ENCODE measurements at regions not wholly inside any gene's neighbourhood (a gene's known extent, or its start where the extent isn't known, plus 50 kb on each side); places are given as distances from the start of the nearest gene placed in this dataset.

GRCh38 chr21:38597421-38597820 is 99.1 kb upstream of the ERG start:
- Histone ChIP-seq H3K4me1 (ENCODE audit: control insufficient read depth, extremely low read depth, insufficient read depth, low read length) (no peaks in the 10 kb centered on the region), H4K20me1 (ENCODE audit: control insufficient read depth, extremely low read depth, insufficient read depth, low read length) (no peaks in the 10 kb centered on the region), H3K27me3 (ENCODE audit: control insufficient read depth, insufficient read depth, low read length) (peaks cover 3% of the 10 kb centered on the region), H2AFZ (ENCODE audit: low read length) (no peak overlapping the region), H3K9ac (ENCODE audit: insufficient read depth, low read length) (no peak overlapping the region), H3K27ac (ENCODE audit: insufficient read depth, low read length) (no peak overlapping the region), H3K4me3 (replicated peaks in 1 of 4; ENCODE audit: control extremely low read depth in 1 of 4, insufficient read depth in 1 of 4, low read depth in 3 of 4, low read length in 4 of 4) (no peak overlapping the region), H3K4me2 (ENCODE audit: extremely low read depth, insufficient read depth, low read length) (no peak overlapping the region), H3K36me3 (ENCODE audit: control insufficient read depth, insufficient read depth, low read length) (no peaks in the 10 kb centered on the region), H3K9me3 (ENCODE audit: control insufficient read depth, insufficient read depth, low read depth, low read length) (no peaks in the 10 kb centered on the region), H3K79me2 (ENCODE audit: control insufficient read depth, insufficient read depth, low read length) (no peaks in the 10 kb centered on the region)
- DNase-seq (ENCODE audit: low read depth in 2 of 2) = peak in 1 of 2 donors; percentile 3
- TF ChIP-seq EZH2 (IDR thresholded peaks at IDR 0.05; ENCODE audit: low read length, missing control alignments) (no peak), CTCF (conservative IDR thresholded peaks at IDR 0.05 in 1 of 2, IDR thresholded peaks at IDR 0.05 in 1 of 2; ENCODE audit: low read depth in 1 of 2, low read length in 2 of 2) (no peak)

- H3K79me2 ChIP-seq (ENCODE audit: control insufficient read depth, insufficient read depth, low read length) = no peaks in the 10 kb centered on the region
- H3K27me3 ChIP-seq (ENCODE audit: control insufficient read depth, insufficient read depth, low read length) = peaks cover 3% of the 10 kb centered on the region
- no peaks in the 10 kb centered on the region for H3K4me1 ChIP-seq (ENCODE audit: control insufficient read depth, extremely low read depth, insufficient read depth, low read length)
- no peaks in the 10 kb centered on the region for H4K20me1 ChIP-seq (ENCODE audit: control insufficient read depth, extremely low read depth, insufficient read depth, low read length)
- no peak overlapping the region for H2AFZ ChIP-seq (ENCODE audit: low read length)
- no peak overlapping the region for H3K27ac ChIP-seq (ENCODE audit: insufficient read depth, low read length)
- no peaks in the 10 kb centered on the region for H3K36me3 ChIP-seq (ENCODE audit: control insufficient read depth, insufficient read depth, low read length)
- no peak for DNase-seq (ENCODE audit: low read depth in 2 of 2)
- no peak overlapping the region for H3K4me2 ChIP-seq (ENCODE audit: extremely low read depth, insufficient read depth, low read length)
- H3K9me3 ChIP-seq (ENCODE audit: control insufficient read depth, insufficient read depth, low read depth, low read length) = no peaks in the 10 kb centered on the region
- TF ChIP-seq EZH2 (IDR thresholded peaks at IDR 0.05; ENCODE audit: low read length, missing control alignments) (no peak), CTCF (conservative IDR thresholded peaks at IDR 0.05 in 1 of 2, IDR thresholded peaks at IDR 0.05 in 1 of 2; ENCODE audit: low read depth in 1 of 2, low read length in 2 of 2) (no peak)
- no peak overlapping the region for H3K4me3 ChIP-seq (replicated peaks in 1 of 4; ENCODE audit: control extremely low read depth in 1 of 4, insufficient read depth in 1 of 4, low read depth in 3 of 4, low read length in 4 of 4)
- no peak overlapping the region for H3K9ac ChIP-seq (ENCODE audit: insufficient read depth, low read length)
Observed at GRCh38 chr21:38598413-38598812, 100.1 kb upstream of the ERG start.

GRCh38 chr21:38599381-38599975 is 101.2 kb upstream of the ERG start:
- no peak overlapping the region for H3K4me3 ChIP-seq (replicated peaks in 1 of 4; ENCODE audit: control extremely low read depth in 1 of 4, insufficient read depth in 1 of 4, low read depth in 3 of 4, low read length in 4 of 4)
- no peak overlapping the region for H3K9ac ChIP-seq (ENCODE audit: insufficient read depth, low read length)
- no peak overlapping the region for H3K4me2 ChIP-seq (ENCODE audit: extremely low read depth, insufficient read depth, low read length)
- no peaks in the 10 kb centered on the region for H4K20me1 ChIP-seq (ENCODE audit: control insufficient read depth, extremely low read depth, insufficient read depth, low read length)
- peaks cover under 1% of the 10 kb centered on the region for H3K27me3 ChIP-seq (ENCODE audit: control insufficient read depth, insufficient read depth, low read length)
- no peaks in the 10 kb centered on the region for H3K9me3 ChIP-seq (ENCODE audit: control insufficient read depth, insufficient read depth, low read depth, low read length)
- no peaks in the 10 kb centered on the region for H3K36me3 ChIP-seq (ENCODE audit: control insufficient read depth, insufficient read depth, low read length)
- no peak for TF ChIP-seq EZH2 (IDR thresholded peaks at IDR 0.05; ENCODE audit: low read length, missing control alignments)
- no peak for TF ChIP-seq CTCF (conservative IDR thresholded peaks at IDR 0.05 in 1 of 2, IDR thresholded peaks at IDR 0.05 in 1 of 2; ENCODE audit: low read depth in 1 of 2, low read length in 2 of 2)
- H2AFZ ChIP-seq (ENCODE audit: low read length) = no peak overlapping the region
- DNase-seq (ENCODE audit: low read depth in 2 of 2) = no peak
- H3K27ac ChIP-seq (ENCODE audit: insufficient read depth, low read length) = no peak overlapping the region
- H3K4me1 ChIP-seq (ENCODE audit: control insufficient read depth, extremely low read depth, insufficient read depth, low read length) = no peaks in the 10 kb centered on the region
- H3K79me2 ChIP-seq (ENCODE audit: control insufficient read depth, insufficient read depth, low read length) = no peaks in the 10 kb centered on the region

Measured in fibroblast of lung (primary cell).